Uterus (tissue), 3 donors: ENCODE measurements at regions not wholly inside any gene's neighbourhood (a gene's known extent, or its start where the extent isn't known, plus 50 kb on each side); places are given as distances from the start of the nearest gene placed in this dataset.

Experiments
- DNase-seq, 2 donors: peaks; one replicate each; pipeline ENCODE4 v3.0.0-alpha.2; 2019 to 2020
- H3K27ac ChIP-seq, 2 donors: fragments of 200-600 bp; sonication (generic); 1 replicate in 1 of 2; 2 replicates in 1 of 2; pipeline ENCODE4 v1.5.1; 2016 to 2018
- H3K27me3 ChIP-seq, 2 donors: fragments of 200-600 bp; sonication (generic); one replicate each; pipeline ENCODE4 v1.5.1; 2018 to 2019; ENCODE audit warnings: control low read depth in 1 of 2
- H3K36me3 ChIP-seq, 2 donors: fragments of 200-600 bp; sonication (generic); one replicate each; pipeline ENCODE4 v1.5.1; 2019; ENCODE audit warnings: control low read depth in 1 of 2
- H3K4me1 ChIP-seq, 2 donors: fragments of 200-600 bp; sonication (generic); one replicate each; pipeline ENCODE4 v1.5.1; 2018 to 2019; ENCODE audit warnings: control low read depth in 1 of 2
- H3K4me3 ChIP-seq, 2 donors: fragments of 200-600 bp; sonication (generic); 1 replicate in 1 of 2; 2 replicates in 1 of 2; pipeline ENCODE4 v1.5.1; 2018 to 2019; ENCODE audit warnings: mild to moderate bottlenecking in 1 of 2
- H3K9me3 ChIP-seq, 2 donors: fragments of 200-600 bp; sonication (generic); one replicate each; pipeline ENCODE4 v1.5.1; 2019; ENCODE audit warnings: control low read depth in 1 of 2
- POLR2A ChIP-seq, 2 donors: fragments of 450-650 bp; IDR thresholded peaks; one replicate each; pipeline ENCODE4 v1.6.1; 2016; ENCODE audit warnings: antibody characterized with exemption in 2 of 2, mild to moderate bottlenecking in 1 of 2, moderate library complexity in 1 of 2
- intact Hi-C: fragments of 100-400 bp; cut with DNase I; formaldehyde crosslinking; loops from one replicate; pipeline ENCODE4 v1.15.1; 2023; ENCODE audit warnings: low total_unique reads
- TF ChIP-seq, protein P1 (sequence below), 4 experiments: fragments of 200-600 bp in 2 of 4; fragments of 450-650 bp in 2 of 4; sonication (generic) in 2 of 4; IDR thresholded peaks; one replicate each; pipeline ENCODE4 v1.5.1; 2016 to 2019; ENCODE audit warnings: antibody characterized with exemption in 4 of 4, mild to moderate bottlenecking in 2 of 4, moderate library complexity in 1 of 4
- donor health status: DM: yes; HTN: yes; CAD: no.

DNA sequence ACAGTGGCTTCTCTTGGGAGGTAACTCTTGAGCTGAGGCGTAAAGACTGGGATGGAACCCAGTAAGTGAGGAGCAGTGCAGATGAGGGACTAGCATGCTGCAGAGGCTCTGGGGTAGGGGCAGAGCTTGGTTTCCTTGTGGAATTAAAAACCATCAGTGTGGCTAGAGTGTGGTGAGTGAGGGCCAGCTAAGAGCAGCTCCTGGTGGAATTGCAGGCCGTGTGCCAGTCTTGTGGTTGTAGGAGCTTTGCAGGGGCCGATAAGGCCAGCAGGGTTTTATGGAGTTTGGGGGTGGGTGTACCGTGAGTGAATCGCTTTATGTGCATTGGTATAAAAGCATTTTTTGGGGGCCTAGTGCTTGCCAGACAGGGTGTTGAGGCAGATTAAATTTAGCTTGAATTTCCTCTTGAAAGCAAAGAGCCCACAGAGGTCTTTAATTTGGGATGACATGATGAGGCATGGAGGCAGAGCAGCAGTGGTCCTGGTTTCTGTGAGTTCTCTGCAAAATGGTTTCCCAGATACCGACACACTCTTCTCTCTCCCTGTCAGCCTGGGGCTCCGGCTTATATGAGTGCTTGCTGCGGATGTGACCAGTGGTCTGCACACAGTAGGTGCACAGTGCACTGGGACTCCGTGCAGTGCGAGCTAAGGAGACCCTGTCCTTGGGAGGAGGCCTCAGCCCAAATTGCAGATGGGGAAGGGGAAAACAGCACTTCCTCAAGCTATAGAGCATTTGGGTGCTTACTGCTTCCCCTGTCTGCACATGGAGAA lies 176.4 kb upstream of the PITX1 start:
- H3K27me3 ChIP-seq: no peaks in the 10 kb centered on the region
- no peaks in the 10 kb centered on the region for H3K9me3 ChIP-seq
- no peak overlapping the region for H3K4me3 ChIP-seq
- no peak for DNase-seq
- no peaks in the 10 kb centered on the region for H3K36me3 ChIP-seq
- peak overlapping the region in 1 of 2 donors; percentile 49 for H3K27ac ChIP-seq
- intact Hi-C loops: no loop called here
- no peak for TF ChIP-seq POLR2A (IDR thresholded peaks at IDR 0.05)
- TF ChIP-seq, protein P1, sequence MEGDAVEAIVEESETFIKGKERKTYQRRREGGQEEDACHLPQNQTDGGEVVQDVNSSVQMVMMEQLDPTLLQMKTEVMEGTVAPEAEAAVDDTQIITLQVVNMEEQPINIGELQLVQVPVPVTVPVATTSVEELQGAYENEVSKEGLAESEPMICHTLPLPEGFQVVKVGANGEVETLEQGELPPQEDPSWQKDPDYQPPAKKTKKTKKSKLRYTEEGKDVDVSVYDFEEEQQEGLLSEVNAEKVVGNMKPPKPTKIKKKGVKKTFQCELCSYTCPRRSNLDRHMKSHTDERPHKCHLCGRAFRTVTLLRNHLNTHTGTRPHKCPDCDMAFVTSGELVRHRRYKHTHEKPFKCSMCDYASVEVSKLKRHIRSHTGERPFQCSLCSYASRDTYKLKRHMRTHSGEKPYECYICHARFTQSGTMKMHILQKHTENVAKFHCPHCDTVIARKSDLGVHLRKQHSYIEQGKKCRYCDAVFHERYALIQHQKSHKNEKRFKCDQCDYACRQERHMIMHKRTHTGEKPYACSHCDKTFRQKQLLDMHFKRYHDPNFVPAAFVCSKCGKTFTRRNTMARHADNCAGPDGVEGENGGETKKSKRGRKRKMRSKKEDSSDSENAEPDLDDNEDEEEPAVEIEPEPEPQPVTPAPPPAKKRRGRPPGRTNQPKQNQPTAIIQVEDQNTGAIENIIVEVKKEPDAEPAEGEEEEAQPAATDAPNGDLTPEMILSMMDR (IDR thresholded peaks at IDR 0.05): no peak
- H3K4me1 ChIP-seq: peaks cover 0 to 6% of the 10 kb centered on the region in 2 donors

DNA sequence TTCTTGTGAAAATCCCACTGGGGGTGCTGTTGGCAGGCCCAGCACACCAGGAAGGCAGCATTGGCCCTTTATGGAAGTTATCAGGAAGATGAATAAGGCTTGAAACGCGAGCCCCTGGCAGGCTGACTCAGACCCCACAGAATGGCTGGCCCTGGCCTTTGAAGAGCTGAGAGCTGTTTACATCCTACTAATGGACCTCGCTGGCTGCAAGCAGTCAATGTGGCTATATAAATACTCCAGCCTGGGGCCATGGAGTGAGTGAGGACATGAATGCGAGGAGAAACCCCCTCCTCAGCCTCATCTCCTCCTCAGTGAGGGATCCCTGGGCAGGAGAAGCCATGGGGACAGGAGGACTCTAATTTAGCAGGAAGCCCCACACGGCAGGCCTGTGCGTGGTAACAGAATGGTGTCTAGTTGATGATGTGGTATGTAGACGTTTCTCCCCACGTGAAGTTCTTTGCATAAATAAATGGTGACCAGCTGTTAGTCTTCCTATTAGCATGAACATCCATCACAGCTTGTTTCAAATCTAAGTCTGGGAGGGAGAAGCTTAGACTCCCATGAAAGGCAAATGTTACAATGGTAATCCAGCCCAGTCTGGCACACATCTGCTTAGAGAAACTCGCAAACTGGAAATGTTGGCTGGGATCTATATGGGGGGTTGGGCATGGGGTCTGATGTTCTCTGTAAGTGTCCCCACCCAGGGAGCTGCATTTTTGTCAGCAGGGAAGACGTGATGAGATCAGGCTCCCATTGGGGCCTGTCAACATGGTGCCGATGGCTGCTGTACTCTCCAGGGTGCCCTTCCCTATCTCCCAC lies 175.1 kb upstream of the PITX1 start:
- Histone ChIP-seq H3K4me1 (peaks cover 0 to 6% of the 10 kb centered on the region in 2 donors), H3K27ac (peak overlapping the region; percentile 49 to 71), H3K4me3 (no peak overlapping the region), H3K9me3 (no peaks in the 10 kb centered on the region), H3K27me3 (no peaks in the 10 kb centered on the region), H3K36me3 (no peaks in the 10 kb centered on the region)
- TF ChIP-seq, protein P1 (IDR thresholded peaks at IDR 0.05): no peak
- DNase-seq: peak; percentile 57 to 58
- intact Hi-C loops: no loop called here

DNA sequence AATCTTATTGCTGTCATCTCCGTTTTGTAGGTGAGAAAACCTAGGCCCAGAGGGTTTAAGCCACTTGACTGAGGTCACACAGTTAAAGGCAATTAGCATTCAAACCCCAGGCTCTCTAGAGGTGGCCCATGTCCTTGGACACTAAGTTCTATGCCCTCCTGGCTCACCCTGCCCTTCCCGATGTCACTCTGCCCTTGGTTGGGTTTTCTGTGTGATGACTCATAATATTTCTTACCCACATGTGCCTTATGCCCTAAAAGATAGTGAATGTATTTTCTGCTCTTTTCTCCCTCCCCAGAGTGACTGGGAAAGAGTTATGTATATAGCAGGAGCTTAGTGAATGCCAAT lies 174.5 kb upstream of the PITX1 start:
- Histone ChIP-seq H3K27me3 (no peaks in the 10 kb centered on the region), H3K27ac (peak overlapping the region; percentile 40 to 49), H3K4me3 (no peak overlapping the region), H3K36me3 (no peaks in the 10 kb centered on the region), H3K9me3 (no peaks in the 10 kb centered on the region), H3K4me1 (peaks cover 0 to 6% of the 10 kb centered on the region in 2 donors)
- TF ChIP-seq, protein P1 (IDR thresholded peaks at IDR 0.05): no peak
- TF ChIP-seq POLR2A (IDR thresholded peaks at IDR 0.05): no peak
- no peak for DNase-seq
- intact Hi-C loops: no loop called here

DNA sequence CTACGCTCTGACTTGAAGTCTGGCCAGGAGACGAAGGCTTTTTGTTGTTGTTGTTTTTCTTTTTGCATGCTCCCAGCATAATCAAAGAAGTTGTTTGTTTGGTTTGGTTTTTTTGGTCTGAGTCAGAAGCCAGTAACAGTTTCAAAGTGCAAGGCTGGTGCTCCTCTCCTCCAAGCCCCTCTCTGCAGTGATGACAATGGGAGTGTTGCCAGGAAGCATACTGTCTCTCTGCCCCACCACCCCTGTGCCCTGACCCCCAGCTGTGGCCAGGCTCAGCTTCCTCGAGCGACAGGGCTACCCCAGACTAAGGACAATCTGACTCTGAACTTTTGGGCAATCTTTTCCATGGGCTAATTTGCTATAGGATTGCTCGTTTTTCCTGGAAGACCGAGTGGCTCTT lies 173.8 kb upstream of the PITX1 start:
- Histone ChIP-seq H3K27ac (peak overlapping the region in 1 of 2 donors; percentile 40), H3K9me3 (no peaks in the 10 kb centered on the region), H3K4me1 (peaks cover 0 to 6% of the 10 kb centered on the region in 2 donors), H3K4me3 (no peak overlapping the region), H3K36me3 (no peaks in the 10 kb centered on the region), H3K27me3 (no peaks in the 10 kb centered on the region)
- TF ChIP-seq POLR2A (IDR thresholded peaks at IDR 0.05): no peak
- TF ChIP-seq, protein P1 (IDR thresholded peaks at IDR 0.05): no peak
- no peak for DNase-seq
- intact Hi-C loops: no loop called here

DNA sequence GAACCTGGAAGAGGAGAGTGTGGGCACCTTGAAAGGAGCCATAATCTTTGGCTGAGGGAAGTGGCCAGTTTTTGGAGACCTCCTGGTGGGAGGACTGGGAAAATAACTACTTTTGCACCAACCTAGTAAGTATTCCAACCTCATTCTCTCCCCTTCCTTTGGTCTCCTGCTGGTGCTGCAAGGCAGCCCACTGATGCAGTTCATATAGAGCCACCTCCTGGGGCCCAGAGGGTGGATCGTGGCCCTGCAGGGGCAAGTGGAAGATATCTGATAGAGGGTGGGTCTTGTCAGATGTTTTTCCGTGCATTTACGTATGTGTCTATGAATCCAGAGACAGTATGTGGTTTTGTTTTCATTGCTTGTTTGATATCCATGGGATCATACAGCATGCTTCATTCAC lies 172.8 kb upstream of the PITX1 start:
- DNase-seq: no peak
- H3K4me1 ChIP-seq: peaks cover 0 to 6% of the 10 kb centered on the region in 2 donors
- no peaks in the 10 kb centered on the region for H3K9me3 ChIP-seq
- no peak overlapping the region for H3K4me3 ChIP-seq
- no peaks in the 10 kb centered on the region for H3K36me3 ChIP-seq
- TF ChIP-seq, protein P1 (IDR thresholded peaks at IDR 0.05): no peak
- no peak for TF ChIP-seq POLR2A (IDR thresholded peaks at IDR 0.05)
- H3K27ac ChIP-seq: no peak overlapping the region
- intact Hi-C loops: no loop called here
- no peaks in the 10 kb centered on the region for H3K27me3 ChIP-seq
